Astrocyte (in vitro differentiated cells and primary cell): ENCODE measurements at regions not wholly inside any gene's neighbourhood (a gene's known extent, or its start where the extent isn't known, plus 50 kb on each side); places are given as distances from the start of the nearest gene placed in this dataset.

Experiments used
- EZH2 ChIP-seq: IDR thresholded peaks from 2 replicates; pipeline ENCODE4 v1.6.1; 2012; ENCODE audit warnings: mild to moderate bottlenecking, low read length, inconsistent platforms; ENCODE audit not compliant: insufficient read depth
- TF ChIP-seq, protein P1 (sequence below): IDR thresholded peaks from 2 replicates; pipeline ENCODE4 v1.5.1; 2011; ENCODE audit warnings: low read depth, mild to moderate bottlenecking, inconsistent platforms, low read length, moderate library complexity; ENCODE audit not compliant: insufficient read depth

DNA sequence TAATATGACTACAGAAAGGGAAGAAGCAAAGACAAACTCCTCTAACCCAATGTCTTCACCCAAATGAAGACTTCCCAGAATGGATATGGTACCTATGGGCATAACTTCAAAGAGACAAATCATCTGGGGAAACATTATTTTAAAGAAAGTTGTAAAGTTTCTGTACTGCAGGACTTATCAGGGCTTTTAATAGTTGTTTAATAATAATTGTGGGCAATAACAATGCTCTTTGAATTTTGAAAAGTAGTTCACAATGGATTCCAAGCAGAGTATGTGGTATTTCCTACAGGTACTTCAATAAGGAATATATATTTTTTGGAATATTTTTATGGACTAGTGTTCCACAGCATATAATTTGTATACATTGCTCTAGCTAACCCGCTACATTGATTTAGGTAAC, 503.1 kb downstream of the MCTP2 start:
- TF ChIP-seq, protein P1, sequence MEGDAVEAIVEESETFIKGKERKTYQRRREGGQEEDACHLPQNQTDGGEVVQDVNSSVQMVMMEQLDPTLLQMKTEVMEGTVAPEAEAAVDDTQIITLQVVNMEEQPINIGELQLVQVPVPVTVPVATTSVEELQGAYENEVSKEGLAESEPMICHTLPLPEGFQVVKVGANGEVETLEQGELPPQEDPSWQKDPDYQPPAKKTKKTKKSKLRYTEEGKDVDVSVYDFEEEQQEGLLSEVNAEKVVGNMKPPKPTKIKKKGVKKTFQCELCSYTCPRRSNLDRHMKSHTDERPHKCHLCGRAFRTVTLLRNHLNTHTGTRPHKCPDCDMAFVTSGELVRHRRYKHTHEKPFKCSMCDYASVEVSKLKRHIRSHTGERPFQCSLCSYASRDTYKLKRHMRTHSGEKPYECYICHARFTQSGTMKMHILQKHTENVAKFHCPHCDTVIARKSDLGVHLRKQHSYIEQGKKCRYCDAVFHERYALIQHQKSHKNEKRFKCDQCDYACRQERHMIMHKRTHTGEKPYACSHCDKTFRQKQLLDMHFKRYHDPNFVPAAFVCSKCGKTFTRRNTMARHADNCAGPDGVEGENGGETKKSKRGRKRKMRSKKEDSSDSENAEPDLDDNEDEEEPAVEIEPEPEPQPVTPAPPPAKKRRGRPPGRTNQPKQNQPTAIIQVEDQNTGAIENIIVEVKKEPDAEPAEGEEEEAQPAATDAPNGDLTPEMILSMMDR = no peak
- no peak for TF ChIP-seq EZH2
